DMS 273 treated with DMSO at 0.1 percent for 48 hours (cell line): ENCODE measurements at regions not wholly inside any gene's neighbourhood (a gene's known extent, or its start where the extent isn't known, plus 50 kb on each side); places are given as distances from the start of the nearest gene placed in this dataset.

Experiments
- DNase-seq: peaks from one replicate; lab custom pipeline; 2025; lab: John Stamatoyannopoulos, UW

DNA sequence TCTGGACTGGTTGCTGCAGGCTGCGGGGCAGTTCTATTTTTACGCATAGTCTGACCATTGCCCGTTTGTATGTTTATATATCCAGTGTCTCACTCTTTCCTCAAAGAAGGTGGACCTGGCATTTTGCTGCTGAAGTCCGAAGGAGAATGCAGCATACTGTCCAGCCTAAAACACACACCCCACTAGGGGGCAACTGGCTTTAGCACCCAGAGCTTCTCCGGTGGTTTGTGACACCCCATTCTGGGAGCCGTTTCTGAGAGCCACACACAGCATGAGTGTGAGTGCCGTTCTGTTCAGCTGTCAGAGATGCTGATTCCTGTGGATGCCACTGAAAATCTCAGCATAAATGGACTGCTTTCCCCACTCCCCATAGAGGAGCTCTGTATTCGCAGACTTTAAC, 290.5 kb upstream of the TAS2R1 start:
- DNase-seq: no peak

DNA sequence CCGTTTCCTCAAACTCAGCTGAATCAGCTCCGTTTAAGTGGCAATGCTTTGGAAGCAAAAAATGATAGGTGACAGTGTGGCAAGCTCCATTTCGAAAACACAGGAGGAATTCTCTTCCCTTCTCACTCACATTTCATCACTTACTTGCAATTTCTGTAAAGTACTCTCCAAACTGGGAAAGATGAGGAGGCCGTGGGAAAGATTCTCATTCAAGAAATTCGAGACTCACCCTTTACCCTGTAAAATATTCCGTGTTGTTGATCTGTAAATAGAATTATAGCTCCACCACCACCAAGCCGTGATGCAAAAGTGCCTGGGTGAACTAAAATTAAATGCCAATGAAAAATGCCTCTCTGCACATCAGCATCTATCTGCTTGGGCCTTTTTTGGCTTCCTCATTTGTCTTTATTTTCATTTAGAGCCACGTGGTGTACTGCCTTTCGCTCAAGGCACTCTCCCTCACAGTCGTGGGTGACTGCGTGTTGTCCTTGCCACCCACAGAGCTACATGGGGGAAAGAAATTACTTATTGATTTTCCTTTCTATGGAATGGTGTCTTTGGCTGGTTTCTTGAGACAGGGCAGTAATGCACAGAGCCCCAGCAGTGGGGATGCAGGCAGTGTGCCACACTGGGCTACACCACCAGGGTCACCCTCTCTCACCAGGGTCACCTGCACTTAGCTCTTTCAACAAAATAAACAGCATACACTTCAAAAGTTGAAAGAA, 289.3 kb upstream of the TAS2R1 start:
- no peak for DNase-seq

DNA sequence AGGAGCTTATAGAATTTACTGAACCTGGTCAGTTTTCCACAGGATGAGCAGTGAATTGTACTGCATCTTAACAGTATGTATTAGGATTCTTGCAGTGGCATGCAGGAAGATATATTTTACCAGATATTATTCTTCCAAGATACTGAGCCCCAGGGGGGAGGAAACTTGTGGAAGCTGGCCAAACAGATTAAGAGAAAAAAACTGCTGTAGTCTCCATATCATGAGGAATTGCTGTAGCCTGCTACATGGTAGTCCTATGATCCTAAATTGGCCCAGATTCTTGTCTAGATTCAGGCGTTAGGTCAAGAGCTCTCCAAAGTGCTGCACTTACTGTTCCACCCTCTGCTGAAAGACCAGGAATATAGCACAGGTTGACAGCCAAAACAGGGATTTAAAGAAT, 275.5 kb upstream of the TAS2R1 start:
- no peak for DNase-seq

DNA sequence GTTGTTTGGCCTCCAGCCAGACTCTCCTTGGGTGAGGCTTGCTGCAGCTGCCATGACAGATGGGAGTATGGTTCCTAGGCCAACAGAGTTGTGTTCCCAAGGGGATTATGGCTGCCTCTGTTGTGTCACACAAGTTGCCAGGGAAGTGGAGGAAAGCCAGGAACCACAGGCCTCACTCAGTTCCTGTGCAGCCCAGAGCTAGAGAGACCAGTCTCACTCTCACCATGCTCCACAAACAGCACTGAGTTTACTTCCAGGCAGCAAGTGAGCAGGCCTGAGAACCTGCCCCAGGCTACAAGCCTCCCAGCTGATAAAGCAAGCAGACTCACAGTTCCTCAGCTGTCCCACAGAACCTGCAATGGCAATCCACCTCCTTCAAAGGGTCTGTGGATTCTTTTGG, 273.6 kb upstream of the TAS2R1 start:
- peak; percentile 84 for DNase-seq

DNA sequence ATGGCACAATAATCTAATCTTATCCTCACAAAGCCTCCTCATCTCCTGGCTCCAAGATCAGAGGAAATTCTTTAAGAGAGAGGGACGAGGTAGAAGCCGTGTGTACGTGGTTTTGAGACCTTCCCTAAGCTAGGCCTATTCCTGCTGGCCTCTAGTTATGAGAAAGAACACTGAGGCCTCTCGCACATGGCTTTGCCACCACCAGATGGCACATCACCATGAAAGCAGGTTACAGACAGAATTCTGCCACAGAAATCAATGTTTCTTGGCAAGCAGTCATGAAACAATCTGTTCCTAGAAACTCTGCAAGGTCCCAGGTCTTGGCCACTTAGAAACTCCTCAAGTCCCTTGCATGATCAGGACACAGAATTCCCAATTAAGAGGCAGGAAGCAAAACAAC, 268.2 kb upstream of the TAS2R1 start:
- DNase-seq: peak; percentile 79

DNA sequence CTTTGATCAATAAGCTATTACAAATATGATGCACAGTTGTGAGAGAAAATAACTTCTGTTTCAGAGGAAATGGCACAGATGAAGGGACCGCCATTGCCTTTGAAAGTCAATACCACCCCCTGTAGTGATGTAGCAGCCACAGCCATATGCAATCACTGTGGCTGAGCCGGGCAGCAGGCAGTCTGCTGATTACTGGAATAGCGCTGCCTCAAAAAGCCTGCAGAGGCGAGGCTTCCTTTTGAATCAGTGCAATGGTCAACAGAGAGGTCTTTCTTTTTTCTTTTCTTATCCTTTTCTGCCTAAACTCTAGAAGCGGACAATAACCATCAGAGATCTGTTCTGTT, 265.1 kb upstream of the TAS2R1 start:
- peak; percentile 5 for DNase-seq

DNA sequence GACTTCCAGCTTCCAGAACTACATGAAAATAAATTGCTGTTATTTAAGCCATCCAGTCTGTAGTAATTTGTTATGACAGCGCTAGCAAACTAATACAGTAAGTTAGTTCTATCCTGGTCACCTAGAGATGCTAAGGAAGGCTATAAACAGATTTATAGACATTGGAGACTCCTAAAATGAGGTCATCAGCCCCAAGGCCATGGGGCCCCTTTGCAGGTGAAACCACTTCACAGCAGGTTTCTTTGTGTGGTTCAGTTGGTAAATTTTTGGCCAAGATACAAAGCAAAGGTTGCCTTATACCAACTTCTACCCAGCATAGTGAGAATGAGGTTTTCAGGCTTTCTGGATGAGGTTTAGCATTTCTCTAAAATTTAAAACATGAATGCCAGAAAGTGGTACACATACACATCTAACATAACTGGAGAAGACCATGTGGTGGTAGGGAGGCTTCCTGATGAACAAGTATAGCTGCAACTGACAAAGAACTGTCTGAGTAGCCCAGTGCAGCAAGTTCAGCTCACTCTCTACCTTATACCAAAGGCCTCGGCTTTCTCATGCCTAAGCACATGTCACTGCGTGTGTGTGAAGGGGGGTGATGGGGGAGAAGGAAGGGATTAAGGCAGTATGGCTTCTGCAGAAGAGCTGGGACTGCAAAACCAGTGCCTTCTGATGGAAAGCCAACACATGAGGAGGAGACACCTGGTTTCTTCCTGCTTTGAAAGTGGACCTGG, 264.6 kb upstream of the TAS2R1 start:
- DNase-seq: no peak

DNA sequence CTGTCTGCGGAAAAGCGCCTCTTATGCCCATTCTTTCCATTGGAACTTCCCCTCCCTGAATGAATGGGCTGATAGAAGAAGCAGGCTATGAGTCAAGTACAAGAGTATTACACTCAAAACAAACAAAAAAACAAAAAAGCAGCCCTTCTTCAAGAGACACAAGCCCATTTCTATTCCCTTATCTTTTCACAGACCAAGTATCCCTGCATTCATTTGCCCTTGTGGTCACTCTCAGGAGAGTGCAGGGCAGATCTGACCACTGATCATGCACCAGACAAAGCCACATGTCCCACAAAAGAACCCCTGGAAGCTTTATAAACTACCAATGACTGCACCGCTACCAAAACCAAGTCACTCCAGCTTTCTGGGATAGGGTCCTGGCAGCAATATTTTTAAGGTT, 262.5 kb upstream of the TAS2R1 start:
- DNase-seq: no peak

DNA sequence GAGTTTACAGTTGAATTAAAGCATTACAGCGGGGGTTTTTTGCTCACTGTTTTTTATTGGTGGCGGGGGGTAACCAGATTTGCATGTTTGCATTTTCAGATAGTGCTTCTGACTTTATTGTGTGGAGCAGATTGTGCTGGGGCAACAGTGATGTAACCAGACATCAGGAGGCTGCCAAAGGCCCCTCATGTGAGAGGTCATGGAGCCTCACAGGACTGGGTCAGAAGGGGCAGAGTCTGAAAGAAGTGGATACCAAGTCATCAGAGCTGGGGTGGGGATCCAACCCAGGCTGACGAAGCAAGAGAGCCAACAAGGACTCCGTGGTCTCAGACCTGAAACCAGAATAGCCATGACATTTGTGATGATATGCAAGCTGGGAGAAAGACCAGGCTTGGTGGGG, 259.4 kb upstream of the TAS2R1 start:
- no peak for DNase-seq

DNA sequence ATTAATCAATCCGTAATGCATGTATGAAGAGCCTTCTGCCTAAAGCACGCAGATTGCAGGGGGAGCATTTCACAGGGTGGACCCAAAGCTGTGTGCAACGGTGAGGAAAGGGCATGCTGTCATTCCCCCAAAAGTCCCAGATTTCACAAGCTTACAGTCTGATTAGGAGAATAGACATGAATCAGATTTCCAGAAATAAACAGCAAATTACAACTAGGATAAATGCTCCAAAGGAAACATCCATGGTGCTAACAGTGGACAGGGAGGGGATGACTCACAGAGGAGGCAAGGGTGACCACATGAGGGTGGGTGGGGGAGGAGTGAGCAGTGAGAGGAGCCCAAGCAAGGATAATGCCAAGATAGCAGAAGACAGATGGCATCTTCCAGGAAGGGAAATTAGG, 258.4 kb upstream of the TAS2R1 start:
- DNase-seq: no peak

DNA sequence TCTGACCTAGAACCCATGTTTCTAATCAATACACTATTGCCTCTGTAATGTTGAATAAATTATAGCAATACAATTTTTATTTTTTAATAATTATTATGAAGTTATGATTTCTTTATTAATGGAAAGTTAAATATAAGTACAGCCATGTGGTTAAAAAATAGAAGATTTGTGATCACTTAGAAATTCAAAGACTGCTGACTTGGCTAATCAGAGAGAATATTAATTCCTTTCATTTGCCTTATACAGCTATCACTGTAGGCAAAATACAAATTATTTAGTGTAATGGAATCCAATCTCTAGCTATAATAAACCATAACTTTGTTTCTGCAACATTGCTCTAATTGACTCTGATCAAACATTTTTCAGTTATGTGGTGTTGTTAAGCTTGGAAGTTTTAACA, 255.0 kb upstream of the TAS2R1 start:
- no peak for DNase-seq

DNA sequence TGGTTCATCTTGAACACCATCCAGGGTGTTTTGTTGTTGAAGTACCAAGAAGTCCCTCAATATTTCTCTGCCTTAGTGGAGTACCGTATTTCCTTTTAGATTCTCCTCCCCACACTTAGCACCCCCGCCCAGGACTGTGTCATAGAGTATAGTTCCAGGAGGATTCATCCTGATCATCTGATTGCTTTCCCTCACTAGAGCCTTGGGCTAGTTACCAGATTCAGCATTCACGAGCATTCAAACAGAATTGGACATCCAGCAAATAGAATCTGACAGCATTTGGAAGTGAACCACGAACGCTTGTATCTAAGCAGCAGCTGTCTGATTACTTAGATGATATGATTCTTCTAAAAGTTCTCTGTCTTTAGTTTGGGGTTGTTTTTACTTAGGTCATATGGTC, 248.1 kb upstream of the TAS2R1 start:
- no peak for DNase-seq

DNA sequence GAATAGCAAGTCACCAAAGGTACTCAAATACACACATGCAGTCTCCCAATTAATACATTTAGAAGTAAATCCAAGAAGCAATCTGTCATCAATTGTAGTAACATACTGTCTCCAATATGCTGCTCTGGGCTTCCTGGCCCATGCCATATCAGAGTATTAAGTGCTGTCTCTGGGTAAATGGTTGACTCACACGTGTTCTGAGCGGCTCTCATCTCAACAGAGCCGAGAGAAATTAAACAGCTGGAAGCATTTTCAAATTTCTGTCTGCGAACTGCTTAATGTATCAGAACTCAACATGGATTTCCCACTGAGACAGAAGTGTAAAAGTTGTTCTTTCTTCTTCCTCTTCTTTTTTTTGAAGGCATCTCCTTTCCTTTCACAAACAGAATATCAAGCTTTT, 247.3 kb upstream of the TAS2R1 start:
- DNase-seq: no peak

DNA sequence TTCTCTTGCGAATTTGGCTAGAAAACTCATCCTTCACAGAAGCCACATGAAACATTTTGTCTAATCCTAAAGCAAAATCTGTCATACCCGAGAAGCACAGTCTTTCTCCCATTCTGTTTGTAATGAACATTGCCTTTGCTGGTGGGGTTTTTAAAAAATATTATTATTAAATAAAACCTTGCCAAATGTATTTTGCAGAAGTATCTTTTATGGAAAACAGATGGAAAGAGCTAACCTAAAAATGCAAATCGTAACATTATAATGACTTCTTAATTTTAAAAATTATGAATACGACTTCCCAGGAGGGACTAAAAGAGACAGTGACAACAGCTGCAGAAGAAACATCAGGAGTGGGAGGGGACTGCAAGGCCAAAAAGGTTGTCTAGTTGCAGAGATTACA, 246.3 kb upstream of the TAS2R1 start:
- no peak for DNase-seq

DNA sequence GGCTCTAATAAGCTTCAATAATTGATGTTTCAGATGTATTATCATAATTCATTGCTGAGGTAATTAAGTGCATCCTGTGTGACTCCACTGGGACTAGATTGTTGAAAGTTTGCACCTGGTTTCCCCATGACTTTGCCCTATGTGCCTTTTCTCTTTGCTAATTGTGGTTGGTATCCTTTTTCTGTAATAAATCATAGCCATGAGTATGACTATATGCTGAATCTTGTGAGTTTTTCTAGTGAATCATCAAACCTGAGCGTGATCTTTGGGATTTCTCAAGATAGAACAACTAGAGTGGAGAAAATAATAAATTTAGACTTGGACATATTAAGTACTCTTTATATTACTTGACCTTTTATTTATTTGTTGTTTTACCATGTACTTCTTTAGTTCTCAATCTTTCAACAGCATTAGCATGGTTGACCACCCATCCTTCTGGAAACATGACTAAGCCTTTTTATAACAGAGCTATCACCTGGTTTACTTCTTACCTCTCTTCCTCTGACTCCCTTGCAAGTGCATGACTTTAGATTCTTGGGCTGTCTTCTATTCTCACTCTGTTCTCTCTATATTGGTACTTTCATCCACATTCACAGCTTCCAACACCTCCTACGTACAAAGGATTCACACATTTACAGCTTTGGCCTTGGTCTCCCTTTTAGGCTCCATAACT, 239.6 kb upstream of the TAS2R1 start:
- no peak for DNase-seq

DNA sequence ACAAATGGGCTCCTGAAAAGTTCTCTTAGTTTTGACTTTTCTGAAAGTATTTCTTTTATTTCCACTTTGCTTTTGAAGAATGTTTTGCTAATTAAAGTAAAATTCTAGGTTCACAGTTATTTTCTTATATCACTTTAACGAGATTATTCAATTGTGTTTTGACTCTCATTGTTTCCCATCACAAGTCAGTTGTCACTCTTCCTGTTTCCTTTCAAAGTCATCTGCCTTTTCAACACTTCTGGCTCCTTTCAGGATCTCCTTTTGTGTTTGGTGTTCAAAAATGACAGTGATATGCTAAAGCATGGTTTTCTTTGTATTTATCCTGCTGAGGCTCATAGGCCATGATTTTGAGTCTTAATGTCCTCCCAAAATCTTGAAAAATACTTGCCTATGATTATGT, 235.4 kb upstream of the TAS2R1 start:
- DNase-seq: no peak

DNA sequence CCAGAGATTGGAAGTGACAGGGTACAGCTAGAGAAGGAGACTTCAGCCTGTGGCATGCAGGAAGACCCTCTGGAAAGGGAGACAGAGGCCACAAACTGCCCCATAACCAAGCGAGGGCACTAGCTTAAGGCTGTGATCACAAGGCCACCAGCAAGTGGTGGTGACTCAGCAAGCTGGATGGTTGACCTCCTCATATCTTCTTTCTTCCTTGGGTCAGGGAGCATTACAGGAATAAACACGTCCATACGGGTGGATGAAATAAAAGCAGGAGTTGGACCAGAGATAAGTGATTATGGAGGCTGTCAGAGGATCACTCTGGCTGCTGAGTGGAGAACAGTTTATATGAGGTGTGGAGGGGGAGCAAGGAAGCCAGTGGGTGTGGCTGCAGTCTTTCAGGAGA, 234.6 kb upstream of the TAS2R1 start:
- no peak for DNase-seq

DNA sequence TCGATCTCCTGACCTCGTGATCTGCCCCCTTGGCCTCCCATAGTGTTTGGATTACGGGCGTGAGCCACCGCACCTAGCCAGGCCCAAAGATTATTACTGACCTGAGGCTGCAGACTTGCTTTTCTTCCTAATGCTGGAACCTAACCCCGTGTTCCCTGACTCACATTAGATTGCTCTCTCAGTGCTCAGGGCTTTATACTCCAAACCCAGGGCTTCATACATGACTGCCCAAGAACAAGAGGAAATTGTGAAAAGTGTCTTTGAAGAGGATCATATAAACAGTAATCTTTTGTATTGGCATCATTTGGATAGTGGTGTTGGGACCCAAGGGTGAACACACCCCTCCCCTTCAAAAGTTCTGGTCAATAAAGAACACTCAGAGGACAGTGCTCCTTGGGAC, 233.3 kb upstream of the TAS2R1 start:
- DNase-seq: no peak

DNA sequence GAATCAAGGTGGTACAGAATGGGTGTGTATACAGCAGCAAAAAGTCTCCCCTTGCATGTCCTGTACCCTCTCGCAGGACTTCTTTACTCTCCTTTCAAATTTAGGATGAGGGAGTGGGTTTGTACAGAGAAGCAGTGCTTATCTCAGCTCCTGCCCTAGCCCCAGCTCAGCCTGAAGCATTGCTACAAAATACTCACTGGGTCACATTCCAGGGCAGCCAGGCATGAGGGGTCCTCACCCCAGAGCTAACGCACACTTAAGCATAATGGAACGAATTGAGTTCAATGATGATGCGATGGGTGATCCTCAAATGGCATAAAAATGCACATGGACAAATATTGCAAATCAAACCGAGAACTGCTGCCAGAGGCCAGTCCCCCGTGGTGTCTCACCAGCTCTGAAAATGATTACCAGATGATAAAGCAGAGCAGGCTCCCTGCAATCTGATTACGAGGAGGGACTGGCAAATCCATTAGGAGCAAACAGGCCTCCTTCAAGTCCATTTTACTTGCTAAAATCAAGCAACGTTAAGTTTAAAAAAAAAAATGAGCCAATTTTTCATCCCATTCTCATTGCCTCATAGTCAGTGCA, 231.6 kb upstream of the TAS2R1 start:
- DNase-seq: no peak

DNA sequence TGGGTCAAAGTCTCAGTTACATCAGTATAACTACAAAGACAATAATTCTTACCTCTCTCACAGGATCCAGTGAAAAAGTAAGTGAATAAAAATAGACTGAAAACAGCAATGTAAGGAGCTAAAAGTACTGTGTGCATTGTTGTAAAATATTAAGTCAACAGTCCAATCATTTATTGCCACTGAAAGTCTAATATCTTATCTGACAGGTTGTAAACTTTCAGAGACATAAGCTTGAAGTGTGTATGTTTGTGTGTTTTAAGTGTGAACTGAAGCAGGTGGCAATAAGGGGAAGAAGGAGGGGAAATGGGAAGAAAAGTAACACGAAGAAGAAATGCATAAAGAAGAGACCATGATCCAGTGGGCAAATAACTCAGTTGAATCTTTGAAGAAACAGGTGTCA, 229.7 kb upstream of the TAS2R1 start:
- no peak for DNase-seq

DNA sequence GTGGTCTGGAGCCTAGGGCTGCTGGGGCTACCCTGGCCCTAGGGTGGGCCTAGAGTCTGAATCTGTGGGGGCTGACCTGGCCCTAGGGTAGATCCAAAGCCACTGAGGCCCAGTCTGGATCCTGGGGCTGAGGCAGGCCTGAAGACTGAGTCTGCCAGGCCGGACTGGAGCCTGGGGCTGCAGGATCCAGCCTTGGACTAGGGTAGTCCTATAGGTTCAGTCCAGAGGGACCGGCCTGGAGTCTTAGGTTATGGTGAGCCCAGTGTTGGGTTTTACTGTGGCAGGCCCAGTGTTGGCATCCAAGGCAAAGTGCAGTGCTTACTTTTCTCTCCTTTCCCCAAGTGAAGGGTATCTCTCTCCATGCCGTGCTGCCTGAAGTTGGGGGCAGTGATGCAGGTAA, 227.9 kb upstream of the TAS2R1 start:
- DNase-seq: no peak

DNA sequence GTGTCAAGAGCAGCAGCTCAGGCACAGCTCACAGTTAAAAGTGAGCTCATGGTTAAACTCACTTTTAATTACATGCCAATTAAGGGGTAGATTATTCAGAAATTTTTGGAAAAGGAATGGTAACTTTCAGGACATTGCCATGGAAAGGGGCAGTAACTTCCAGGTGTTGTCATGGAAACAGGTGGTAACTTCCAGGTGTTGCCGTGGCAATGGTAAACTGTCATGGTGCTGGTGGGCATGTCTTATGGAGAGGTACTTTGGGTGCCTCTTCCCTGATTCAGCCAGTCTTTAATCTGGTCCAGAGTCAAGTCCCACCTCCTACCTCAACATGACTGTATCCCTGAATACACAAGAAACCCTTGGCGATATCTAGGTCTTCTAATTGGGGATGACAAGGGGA, 223.2 kb upstream of the TAS2R1 start:
- DNase-seq: no peak

DNA sequence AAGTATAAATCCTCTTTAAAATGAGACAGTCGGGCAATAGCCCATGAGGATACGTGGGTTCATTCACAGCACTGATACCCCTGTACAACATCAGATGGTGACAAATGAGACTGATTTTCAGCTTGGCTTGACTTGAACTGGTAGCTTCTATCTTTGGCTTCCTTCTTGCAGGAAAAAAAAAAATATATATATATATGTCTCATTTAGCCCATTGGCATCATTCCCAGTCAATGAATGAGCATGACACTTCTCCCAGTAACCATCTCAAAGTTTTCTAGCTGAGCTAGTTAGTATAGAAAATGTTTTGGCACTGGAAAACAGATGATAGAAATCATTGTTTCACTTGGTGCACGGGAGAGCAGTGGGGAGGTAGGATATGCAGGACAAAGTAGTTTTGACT, 222.5 kb upstream of the TAS2R1 start:
- DNase-seq: no peak
